ENCODE measurements at regions not wholly inside any gene's neighbourhood (a gene's known extent, or its start where the extent isn't known, plus 50 kb on each side); places are given as distances from the start of the nearest gene placed in this dataset.

GRCh38 chr15:92320012-92320699 lies 73.5 kb upstream of the ST8SIA2 start (continued):
- TF ChIP-seq POLR2AphosphoS5 (IDR thresholded peaks at IDR 0.05; ENCODE audit: low read depth, low read length) = no peak
- TF ChIP-seq EZH2phosphoT487 (IDR thresholded peaks at IDR 0.05; ENCODE audit: borderline replicate concordance) = no peak
- no peak for TF ChIP-seq MAX (IDR thresholded peaks at IDR 0.05)

DNA sequence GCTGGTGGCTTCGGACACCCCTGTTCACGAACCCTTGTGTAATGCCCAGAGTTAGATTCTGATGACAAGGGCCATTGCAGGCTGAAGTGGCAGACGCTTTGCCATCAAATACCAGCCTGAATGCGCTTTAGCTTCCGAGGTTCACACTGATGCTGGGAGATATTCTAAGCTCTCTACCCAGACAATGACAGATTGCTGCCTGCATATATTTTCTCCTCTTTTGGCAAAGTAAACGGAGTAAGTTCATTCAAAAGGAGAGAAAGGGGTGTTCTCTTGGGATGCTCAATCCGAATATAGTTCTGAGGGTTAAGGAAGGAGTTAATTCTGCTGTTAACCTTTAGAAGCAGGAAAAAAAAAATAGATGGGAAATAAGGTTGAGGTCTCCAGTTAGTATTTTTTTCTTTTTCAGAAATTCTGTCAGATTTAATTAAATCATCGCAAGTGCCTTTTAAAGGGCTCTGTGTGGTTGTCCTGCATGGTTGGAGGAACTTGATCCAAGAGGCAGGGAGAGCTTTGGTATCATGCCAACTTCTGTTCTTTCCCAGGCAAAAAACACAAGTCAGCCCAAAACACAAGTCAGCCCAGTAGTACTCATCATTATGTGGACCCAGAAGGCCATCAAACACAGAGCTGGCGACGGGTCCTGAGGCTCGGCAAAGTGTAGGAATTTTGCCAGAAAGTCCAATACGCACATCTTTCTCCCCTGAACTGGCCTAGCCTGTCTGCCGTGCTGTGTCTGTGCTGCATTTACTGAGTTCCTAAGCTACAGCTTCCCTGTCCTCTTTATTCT lies 70.9 kb upstream of the ST8SIA2 start:
- H3K27me3 ChIP-seq (ENCODE audit: insufficient read depth, low read length) = peaks cover 55% of the 10 kb centered on the region
- H3K79me2 ChIP-seq (ENCODE audit: insufficient read depth, low read length) = no peaks in the 10 kb centered on the region
- TF ChIP-seq EZH2 (IDR thresholded peaks at IDR 0.05) = no peak
- no peak for TF ChIP-seq CTCF (IDR thresholded peaks at IDR 0.05 in 2 of 3, conservative IDR thresholded peaks at IDR 0.05 in 1 of 3; ENCODE audit: borderline replicate concordance in 1 of 3, insufficient read depth in 1 of 3, low read depth in 2 of 3, low read length in 2 of 3)
- TF ChIP-seq YY1 (IDR thresholded peaks at IDR 0.05; ENCODE audit: extremely low read depth, insufficient replicate concordance, low read depth, low read length) = no peak
- no peak for TF ChIP-seq POLR2AphosphoS5 (IDR thresholded peaks at IDR 0.05; ENCODE audit: low read depth, low read length)
- no peak for TF ChIP-seq JUND (IDR thresholded peaks at IDR 0.05)
- no peak for TF ChIP-seq SRF (IDR thresholded peaks at IDR 0.05; ENCODE audit: low read depth)
- no peak for TF ChIP-seq POLR2A (IDR thresholded peaks at IDR 0.05; ENCODE audit: borderline replicate concordance, extremely low read depth, insufficient read depth, insufficient read length)
- no peak for TF ChIP-seq ELF1 (IDR thresholded peaks at IDR 0.05; ENCODE audit: borderline replicate concordance, low read depth)
- no peak for TF ChIP-seq MAX (IDR thresholded peaks at IDR 0.05)
- no peak for TF ChIP-seq SP1 (IDR thresholded peaks at IDR 0.05; ENCODE audit: low read depth)
- no peak for TF ChIP-seq TCF7L2 (IDR thresholded peaks at IDR 0.05; ENCODE audit: borderline replicate concordance, extremely low read depth, insufficient read depth, insufficient read length)
- ATAC-seq (no peak), DNase-seq (ENCODE audit: low read depth, low spot score) (no peak)
- POLR2A ChIA-PET = no interaction called here
- H3K4me1 ChIP-seq (ENCODE audit: control insufficient read depth in 1 of 2, insufficient read depth in 2 of 2, low read length in 2 of 2) = no peaks in the 10 kb centered on the region
- no peaks in the 10 kb centered on the region for H3K36me3 ChIP-seq (ENCODE audit: control insufficient read depth in 1 of 2, insufficient read depth in 2 of 2, low read length in 2 of 2)
- CTCF ChIA-PET = no interaction called here
- H4K20me1 ChIP-seq (ENCODE audit: insufficient read depth) = no peaks in the 10 kb centered on the region
- H3K27ac ChIP-seq (ENCODE audit: low read depth, low read length) = no peak overlapping the region
- intact Hi-C loops (cut with micrococcal nuclease) = no loop called here
- BruUV-seq (replicated peaks) = no TSS peak
- RAD21 ChIA-PET (ENCODE audit: low non-redundant PET in 1 of 2, low total read pairs in 2 of 2, uncharacterized antibody in 2 of 2, unreplicated experiment in 2 of 2) = no interaction called here
- H3K9ac ChIP-seq (ENCODE audit: low read length) = no peak overlapping the region
- no peaks in the 10 kb centered on the region for H3K9me3 ChIP-seq (ENCODE audit: control insufficient read depth in 1 of 2, insufficient read depth in 1 of 2, low read depth in 1 of 2, low read length in 2 of 2)
- H3K9me2 ChIP-seq (ENCODE audit: insufficient read depth) = no peaks in the 10 kb centered on the region
- no peak overlapping the region for H3K4me3 ChIP-seq (replicated peaks in 1 of 2; ENCODE audit: low read depth in 1 of 2, low read length in 2 of 2)
- no peak overlapping the region for H2AFZ ChIP-seq (ENCODE audit: low read depth, low read length, poor library complexity, severe bottlenecking)
- no peak overlapping the region for H3K4me2 ChIP-seq (ENCODE audit: low read length)

Measured in HCT116 (cell line).